Tibial nerve (tissue), 4 donors: ENCODE measurements at regions not wholly inside any gene's neighbourhood (a gene's known extent, or its start where the extent isn't known, plus 50 kb on each side); places are given as distances from the start of the nearest gene placed in this dataset.

Experiments
- CTCF ChIP-seq, 5 experiments: fragments of 200-600 bp in 3 of 5; fragments of 450-650 bp in 2 of 5; sonication (generic) in 3 of 5; IDR thresholded peaks; one replicate each; pipeline ENCODE4 v1.5.1; 2016 to 2019; ENCODE audit warnings: antibody characterized with exemption in 5 of 5, mild to moderate bottlenecking in 3 of 5, moderate library complexity in 2 of 5
- EP300 ChIP-seq, 2 donors: sonication (generic); formaldehyde crosslinking; IDR thresholded peaks; one replicate each; pipeline ENCODE4 v1.6.1; 2017; ENCODE audit warnings: antibody characterized with exemption in 2 of 2, mild to moderate bottlenecking in 1 of 2
- POLR2A ChIP-seq, 2 donors: fragments of 450-650 bp; IDR thresholded peaks; one replicate each; pipeline ENCODE4 v1.6.1; 2017; ENCODE audit warnings: antibody characterized with exemption in 2 of 2, mild to moderate bottlenecking in 2 of 2, moderate library complexity in 2 of 2

GRCh38 chr9:90342607-90343006, 300.0 kb downstream of the DIRAS2 start:
- no peak for TF ChIP-seq POLR2A (IDR thresholded peaks at IDR 0.05)
- no peak for TF ChIP-seq CTCF (IDR thresholded peaks at IDR 0.05)
- TF ChIP-seq EP300 (IDR thresholded peaks at IDR 0.05): no peak
